Activated CD4-positive, alpha-beta T cell treated with anti-CD3 and anti-CD28 coated beads for 24 hours (primary cell): ENCODE measurements at regions not wholly inside any gene's neighbourhood (a gene's known extent, or its start where the extent isn't known, plus 50 kb on each side); places are given as distances from the start of the nearest gene placed in this dataset.

ENCODE experiments used
- DNase-seq, 2 donors: peaks; one replicate each; pipeline ENCODE4 v3.0.0-alpha.2; 2020; ENCODE audit warnings: low read depth in 2 of 2

DNA sequence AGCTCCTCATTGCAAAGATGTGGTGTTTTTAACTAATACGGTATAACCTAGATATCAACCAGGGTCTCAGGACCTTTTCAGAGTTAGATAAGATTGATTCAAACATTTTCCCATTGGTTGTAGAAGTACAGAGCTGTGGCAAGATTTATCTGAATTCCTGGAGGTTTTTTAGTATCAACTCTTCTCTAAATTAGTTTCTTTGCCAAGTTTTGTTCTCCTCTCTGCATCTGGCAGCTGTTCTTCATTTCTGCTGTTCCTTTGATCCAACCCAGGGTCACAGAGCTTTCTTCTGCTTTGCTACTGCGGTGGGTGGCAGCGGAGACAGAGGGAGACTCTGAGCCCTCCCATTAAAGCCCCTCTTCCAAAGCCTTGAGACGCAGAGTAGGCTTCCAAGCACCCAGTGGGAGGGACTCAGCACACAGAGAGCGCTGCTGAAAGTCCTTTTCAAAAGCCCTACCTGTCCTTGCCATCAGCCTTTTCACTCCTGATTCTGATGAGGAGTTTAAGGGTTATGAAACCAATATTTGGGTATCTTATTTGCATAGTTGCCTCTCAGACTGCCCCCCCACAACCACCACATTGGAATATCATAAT lies 146.3 kb upstream of the EEPD1 start:
- DNase-seq: no peak

DNA sequence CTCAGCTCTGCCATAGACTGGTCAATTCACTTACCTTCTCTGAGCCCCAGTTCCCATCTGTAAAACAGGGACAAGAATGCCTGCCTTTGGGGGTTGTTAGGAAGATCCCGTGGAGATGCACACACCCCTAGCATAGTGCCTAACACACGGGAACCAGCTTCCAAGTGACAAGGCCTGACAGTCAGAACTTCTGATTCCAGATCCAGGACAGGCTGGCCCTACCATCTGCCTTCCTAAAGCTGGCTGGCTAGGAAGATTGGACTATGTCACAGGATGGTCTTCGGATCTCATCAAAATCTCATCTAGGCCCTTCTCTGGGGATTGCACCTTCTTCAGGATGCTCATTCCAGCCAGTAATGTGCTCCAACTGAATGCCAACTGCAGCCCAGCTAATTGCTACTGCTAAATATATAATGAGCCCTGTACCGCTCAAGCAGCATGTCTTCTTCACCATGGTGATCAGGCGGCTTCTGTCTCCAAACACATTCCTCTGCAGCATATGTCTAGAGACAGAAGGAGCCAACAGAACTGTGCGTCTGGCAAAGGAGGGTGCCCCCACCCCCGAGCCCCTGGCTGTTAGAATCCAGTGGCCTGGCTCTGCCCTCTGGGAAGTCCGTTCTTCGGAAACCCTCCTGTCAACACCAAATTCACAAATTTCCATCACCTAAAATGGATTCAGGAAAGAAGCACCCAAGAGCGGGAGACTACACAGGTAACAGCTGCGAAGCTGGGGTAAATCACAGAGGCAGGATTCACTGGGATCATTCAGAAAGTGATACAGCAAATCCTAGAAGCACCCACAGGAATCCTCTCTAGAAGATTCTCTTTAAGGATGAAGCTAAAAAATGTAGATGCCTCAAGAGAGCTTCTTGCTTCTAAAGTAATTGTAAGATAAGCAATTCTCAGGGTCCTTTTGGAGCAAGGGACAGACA lies 142.1 kb upstream of the EEPD1 start:
- DNase-seq: no peak

DNA sequence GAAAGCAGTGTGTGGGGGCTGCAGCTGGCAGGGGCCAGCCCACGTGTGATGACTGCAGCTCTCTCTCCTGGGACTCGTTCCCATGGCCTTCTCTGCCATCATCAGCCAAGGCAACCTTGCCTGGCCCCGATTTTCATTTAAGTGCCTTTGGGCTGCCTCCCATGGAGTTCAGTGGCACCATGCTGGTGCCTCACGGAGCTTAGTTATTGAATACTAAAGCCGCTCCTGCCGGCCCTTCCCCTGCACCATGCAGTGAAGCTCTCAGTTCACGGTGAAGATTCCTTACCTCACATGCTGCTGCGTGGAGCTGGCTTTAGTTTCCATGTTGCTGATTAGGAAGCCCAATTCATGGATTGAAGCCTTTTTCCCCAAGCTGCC lies 141.5 kb upstream of the EEPD1 start:
- no peak for DNase-seq

DNA sequence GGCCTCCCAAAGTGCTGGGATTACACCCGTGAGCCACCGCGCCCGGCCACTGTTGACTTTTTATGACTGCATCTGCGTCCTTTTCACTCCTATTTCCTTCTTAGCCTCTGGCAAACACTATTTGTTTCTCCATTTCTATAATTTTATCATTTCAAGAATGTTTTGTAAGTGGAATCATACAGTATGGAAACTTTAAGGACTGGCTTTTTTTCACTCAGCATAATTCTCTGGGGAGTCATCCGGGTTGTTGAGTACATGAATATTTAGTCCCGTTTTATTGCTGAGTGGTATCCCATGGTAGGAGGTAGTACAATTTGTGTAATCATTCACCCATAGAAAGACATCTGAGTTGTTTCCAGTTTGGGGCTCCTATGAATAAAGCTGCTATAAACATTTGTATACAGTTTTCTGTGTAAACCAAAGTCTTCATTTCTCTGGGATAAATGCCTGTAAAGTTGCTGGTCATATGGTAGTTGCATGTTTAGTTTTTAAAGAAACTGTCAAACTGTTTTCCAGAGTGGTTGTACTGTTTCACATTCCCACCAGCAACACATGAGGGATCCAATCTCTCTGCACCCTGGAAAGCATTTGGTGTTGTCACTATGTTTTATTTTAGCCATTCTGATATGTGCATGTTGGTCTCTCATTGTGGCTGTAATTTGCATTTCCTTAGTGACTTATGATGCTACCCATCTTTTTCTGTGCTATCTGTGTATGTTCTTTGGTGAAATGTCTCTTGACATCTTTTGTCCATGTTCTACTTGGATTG lies 139.6 kb upstream of the EEPD1 start:
- no peak for DNase-seq

DNA sequence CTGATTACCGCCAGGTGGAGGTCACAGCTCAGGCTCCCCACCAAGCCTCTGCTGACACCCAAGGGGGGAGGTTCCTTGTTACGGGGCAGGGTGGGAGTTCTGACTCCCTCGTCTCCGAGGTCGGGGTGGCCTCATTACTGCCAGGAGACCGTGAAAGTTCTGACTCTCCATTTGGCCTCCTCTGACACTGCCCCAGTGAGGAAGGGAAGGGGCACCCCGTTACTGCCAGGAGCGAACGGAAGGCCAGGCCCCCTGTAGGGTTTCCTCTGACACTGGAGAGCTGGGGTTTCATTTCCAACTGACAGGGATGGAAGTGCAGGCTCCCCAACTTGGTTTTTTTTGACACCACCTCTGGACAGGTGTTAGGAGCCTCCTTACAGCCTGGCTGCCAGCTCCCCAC lies 138.1 kb upstream of the EEPD1 start:
- no peak for DNase-seq

DNA sequence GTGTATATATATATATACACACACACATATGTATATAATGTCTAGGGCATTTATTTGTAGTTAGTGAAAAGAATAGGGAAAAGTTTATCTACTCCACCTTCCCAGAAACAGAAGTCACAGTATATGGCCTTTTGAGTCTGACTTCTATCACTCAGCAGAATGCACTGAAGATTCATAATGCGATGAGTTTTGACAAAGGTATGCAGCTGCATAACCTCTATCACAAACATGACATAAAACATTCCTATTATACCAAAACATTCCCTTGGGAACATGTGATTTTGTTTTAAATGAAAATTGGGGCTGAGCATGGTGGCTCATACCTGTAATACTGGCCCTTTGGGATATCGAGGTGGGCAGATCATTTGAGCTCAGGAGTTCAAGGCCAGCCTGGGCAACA lies 137.3 kb upstream of the EEPD1 start:
- DNase-seq: no peak

DNA sequence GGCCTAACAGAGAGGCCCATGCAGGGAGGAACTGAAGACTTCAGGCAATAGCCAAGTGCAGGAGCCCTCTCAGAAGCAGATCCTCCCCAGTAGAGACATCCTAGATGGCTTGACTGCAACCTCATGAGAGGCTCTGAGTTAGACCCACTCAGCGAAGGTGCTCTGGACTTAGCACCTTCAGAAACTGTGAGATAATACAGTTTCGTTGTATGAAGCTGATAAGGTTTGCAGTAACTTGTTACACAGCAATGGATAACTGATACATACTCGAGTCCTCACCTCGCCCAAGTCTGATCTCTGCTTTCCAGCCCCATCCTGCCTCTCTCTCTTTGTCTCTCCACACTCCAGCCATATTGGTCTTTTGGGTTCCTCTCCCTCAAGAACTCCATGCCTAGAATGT lies 136.4 kb upstream of the EEPD1 start:
- no peak for DNase-seq

DNA sequence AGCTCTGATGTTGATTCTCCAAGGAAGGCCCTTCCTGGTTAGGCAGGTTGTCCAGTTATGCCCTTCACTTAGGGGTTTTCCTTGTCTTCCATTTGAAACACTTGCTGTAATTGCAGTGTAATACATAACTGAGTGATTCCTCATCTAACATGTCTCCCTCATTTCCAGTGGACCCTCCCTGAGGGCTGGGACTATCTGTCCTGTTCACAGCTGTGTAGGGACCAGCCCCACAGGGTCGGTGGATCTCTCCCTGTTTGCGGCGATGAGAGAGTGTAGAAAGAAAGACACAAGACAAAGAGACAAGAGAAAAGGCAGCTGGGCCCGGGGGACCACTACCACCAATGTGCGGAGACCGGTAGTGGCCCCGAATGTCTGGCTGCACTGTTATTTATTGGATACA lies 135.9 kb upstream of the EEPD1 start:
- no peak for DNase-seq

DNA sequence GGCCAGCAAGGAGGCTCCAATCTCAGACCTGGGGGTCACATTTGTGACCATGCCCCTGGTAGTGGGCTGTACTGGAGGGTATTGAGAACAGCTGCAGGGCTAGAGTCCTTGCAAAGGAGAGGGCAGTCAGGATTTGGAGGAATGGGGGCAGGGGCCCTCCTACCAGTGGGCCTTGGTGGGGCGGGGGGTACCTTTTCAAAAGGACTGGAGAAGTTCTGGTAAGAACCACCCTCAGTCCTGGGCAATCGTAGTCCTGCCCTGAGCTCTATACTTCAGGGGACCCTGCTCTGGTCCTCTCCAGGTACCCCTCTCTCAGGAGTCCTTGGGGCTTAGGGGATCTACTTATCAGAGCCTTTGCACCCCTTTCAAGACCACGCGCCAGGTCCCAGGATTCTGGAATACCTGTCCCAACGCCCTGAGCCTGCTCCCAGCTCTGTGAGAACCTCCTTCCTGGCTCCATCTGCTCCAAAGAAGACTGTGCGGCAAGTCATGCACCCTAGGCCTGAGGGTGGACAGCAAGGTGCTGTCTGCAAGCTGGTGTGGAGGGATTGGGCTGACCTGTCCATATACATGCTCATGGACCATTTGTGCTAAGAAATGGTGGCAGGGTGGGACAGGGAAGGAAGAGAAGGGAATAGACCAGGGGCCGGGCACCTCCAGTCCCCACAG lies 134.1 kb upstream of the EEPD1 start:
- DNase-seq: no peak

DNA sequence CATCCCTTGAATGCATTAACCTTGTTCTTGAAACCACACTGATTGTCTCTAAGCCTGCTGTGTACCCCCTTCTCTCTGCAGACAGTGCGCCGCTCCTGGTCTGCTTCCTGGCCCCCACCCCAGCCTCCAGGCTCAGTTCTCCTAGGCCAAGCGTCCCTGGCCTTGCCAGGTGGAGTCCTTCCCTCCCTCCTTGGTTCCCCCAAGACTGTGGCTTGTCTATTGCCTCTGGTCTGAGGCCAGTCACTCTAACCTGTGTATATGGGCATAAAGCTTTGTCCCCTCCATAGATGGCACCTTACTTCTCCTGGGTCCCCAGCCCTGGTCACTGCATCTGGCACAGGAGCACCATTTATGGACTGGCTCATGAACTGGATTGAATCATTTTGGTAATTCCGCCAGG lies 133.5 kb upstream of the EEPD1 start:
- no peak for DNase-seq

DNA sequence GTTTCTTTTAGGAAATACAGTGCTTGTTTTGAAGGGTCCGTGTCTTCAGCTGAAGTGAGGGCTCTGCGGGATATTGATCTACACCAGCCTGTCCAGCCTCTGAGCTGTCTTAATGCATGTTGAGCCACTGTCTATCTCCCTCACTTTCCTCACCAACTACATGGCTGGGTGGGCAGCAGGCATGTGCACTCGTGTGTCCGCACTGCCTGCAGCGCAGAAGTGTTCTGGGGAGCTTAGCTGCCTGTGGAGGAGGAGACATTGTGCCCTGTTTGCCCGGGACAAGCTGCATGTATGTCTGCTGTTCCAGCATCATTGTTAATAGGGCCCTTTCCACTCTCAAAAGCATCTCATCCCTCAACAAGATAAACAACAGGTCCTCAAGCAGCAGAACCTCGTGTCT lies 133.1 kb upstream of the EEPD1 start:
- DNase-seq: no peak

DNA sequence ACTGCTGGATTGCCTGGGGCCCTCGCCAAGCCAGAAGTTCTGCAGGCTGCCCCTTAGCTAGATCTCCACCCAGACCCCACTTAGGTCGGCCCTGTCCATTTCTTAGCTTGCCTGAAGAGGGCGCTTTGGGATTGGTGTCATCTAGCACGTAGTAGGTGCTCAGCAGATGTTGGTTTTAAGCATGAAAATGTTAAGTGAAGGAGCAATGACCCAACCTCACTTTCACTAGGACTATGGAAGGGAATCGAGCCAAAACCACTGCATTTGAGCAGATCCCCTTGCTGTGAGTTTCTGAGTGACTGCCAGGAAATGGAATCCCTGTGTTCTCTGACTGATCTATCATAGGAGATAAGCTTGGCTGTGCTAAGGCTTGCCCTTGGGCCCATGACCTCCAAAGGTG lies 131.7 kb upstream of the EEPD1 start:
- DNase-seq: no peak

DNA sequence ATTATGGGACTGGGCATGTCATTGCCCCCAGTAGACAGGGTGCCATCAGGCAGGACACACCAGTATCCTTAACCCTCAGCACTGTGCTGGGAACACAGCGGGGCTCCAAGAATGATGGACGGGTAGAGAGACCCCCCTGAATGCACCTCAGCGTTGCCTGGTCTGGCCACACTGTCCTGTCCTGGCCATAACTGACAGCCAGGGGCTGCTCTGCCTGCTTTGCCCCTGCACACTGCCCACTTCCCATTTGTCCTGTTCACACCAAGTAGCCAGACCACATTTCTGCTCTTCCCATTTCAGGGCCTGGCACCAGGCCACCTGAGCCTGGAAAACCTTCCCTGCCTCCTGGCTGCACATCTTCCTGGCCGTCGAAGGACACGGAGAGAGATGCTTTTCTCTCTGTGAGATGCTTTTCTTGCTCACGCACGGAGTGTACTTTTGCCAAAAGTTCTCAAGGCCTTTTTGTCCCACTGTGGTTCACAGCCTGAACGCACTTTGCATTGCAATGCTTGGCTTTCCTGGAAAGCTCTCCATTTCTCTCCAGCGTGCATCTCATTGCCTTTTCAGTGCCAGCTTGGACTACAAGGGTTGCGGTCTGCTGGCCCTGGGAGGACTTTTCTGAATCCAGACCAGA lies 131.0 kb upstream of the EEPD1 start:
- DNase-seq: no peak

DNA sequence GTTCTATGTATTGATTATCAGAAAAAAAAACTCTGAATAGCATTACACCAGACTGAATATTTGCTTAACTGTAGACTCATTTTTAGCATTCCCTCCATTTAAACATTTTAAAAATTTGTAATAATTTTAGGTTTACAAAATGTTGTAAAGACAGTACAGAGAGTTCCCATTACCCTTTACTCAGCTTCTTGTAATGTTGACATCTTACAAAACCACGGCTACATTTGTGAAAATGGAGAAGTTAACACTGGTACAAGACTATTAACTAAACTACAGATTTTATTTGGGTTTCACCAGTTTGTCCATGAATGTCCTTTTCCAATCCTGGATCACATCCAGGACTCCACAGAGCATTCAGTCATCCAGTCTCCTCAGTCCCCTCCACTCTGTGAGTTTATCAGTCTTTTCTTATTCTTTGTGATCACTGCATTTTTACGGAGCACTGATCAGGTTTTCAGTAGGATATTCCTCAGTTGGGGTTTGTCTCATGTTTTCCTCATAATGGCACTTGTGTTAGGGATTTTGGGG lies 130.0 kb upstream of the EEPD1 start:
- no peak for DNase-seq

DNA sequence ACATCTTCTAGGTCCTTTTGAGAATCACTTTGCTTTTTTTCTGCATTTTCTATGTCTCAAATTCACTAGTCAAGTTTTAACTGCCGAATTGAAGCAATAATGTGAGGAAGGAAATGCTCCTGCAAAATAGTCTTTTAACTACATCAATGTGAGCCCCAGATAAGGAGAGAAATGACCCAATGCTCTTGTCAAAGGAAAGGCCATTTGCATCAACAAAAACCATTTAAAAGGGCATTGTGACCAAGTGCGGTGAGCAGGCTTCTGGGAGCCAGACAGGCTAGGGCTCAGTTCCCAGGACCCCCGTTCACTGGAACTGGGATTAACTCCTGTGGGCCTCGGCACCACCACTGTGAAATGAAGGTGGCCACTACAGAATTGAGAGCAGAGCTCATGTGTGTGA lies 127.9 kb upstream of the EEPD1 start:
- no peak for DNase-seq

DNA sequence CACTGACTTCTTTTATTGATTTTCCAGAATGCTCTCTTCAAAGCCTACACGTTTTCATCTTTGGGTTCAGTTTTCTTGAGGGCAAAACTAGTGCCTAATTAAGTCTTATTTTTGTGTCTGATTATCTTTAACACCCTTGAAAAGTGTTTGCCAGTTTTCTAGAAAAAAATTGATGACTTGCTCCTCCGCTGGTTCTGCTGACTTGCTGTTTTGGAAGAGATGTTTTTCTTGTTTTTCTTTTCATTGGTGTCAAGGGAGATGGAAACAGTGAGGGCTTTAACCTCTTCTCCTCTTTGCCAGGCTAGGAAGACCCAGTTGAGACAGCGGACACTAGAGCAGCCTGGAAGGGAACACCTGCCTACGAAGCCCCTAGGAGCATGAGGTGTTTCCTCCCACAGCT lies 123.7 kb upstream of the EEPD1 start:
- DNase-seq: no peak

DNA sequence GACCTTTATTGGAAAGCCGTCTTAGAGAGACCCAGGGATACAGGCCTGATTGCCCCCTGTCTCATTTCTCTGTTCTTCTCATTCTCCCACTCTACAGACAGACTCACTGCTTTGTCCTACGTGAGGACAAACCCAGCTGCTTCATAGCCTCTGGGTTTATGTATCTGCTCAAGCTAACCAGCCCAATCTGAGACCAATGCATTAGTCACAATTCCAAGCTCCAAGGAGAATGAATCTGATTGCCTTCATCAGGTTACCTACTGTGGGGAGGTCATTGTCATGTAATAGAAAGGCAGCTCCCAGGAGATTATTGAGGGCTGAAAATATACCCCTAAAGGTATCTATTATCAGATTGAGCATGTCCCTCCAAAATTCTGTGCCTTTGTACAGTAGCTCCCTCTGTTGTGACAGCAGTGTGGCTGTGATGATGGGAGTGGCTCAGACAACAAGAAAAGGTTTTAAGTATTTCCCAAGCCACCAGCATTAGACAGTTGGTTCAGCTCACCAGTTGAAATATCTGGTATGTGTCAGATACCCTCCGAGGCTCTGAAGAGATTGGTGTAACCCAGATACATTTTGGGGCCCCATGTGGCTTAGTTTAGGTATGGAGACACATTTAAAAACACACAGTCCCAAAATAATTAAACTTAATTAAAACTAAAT lies 123.1 kb upstream of the EEPD1 start:
- DNase-seq: no peak

DNA sequence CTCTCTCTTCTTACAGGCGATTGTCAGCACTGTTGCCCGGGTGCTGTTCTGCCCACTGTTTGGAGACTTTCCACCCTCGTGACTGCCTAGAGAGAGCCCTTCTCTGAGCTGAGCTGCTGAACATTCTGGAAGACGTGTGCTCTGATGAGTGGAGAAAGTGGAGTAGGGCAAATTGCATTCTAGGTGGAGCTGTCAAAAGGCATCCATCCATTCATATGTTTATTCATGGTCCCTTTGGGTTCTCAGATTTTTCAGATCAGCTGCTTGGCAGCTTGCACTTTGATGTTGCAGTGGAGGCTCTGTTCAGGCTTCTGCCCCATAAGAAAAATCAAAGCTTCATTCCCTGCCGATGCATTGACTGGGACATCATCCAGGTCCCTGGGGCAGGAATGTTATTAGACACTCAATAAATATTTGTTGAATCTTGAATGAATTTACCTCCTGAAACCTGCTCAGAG lies 120.7 kb upstream of the EEPD1 start:
- DNase-seq: no peak

DNA sequence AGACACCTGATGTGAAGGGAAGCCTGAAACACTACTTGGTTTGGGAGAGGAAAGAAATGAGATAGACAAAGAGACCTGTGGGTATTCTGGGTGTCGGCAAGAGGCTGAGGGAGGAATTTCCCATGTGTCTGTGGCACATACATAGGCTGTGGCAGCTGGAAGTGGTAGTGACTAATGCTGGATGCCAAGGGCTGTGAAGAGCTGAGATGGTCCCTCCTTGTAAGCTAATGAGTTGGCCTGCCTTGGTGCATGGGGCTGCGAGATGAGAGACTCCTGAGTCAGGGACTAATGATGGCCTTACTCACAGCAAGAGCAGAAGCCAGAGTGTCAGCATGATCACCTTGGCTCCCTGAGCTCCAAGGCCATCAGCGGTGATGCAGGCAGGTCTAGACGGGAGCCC lies 119.0 kb upstream of the EEPD1 start:
- DNase-seq: no peak

DNA sequence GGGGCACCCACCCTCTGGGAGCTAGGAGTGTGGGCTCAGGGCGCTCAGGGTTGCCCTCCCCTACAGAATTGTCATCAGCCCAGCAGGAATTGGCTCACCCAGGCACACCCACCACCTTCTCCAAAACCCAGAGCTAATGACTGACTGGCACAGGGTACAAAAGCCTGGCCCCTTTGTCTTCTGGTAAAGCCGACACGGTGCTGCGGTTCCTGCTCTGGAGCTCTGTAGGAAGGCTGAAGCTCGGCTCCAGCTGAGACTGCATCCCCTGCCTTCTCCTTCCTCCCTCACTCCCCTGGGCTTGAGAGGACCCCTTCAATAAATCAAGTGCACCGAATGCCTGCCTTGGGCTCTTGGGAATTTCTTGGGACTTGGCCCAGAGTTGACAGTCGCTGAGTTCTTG lies 117.9 kb upstream of the EEPD1 start:
- no peak for DNase-seq

DNA sequence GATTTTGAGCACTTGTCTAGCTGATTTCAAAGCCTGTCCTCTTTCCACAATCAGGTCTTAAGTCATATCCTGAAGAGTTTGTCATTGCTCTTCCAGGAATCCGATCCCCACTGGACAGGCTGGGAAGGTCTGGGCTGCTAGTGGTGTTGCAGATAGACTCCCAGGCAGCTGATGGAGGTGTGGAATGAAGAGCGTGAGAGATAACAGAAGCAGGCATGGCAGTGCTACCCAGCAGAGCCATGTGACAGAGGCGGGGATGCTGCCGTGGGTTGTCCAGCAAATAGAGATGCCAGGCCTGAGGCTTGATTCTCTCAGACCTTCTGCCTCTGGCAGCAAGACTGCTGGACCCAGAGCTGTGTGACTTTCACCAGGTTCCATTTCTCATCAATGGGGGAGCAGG lies 116.5 kb upstream of the EEPD1 start:
- no peak for DNase-seq
